GM23338 (cell line): ENCODE measurements at regions not wholly inside any gene's neighbourhood (a gene's known extent, or its start where the extent isn't known, plus 50 kb on each side); places are given as distances from the start of the nearest gene placed in this dataset.

Source experiments
- ATAC-seq: fragments of 200-7000 bp; cut with Tn5 transposase; 3 replicates; pipeline ENCODE4 v1.9.1; 2020
- DNase-seq: peaks from one replicate; pipeline ENCODE4 v3.0.0-alpha.2; 2015; ENCODE audit warnings: low spot score
- H2AFZ ChIP-seq: fragments of 200-600 bp; sonication (generic); 2 replicates; pipeline ENCODE4 v1.8.0; 2016; ENCODE audit warnings: antibody characterized with exemption, mild to moderate bottlenecking, moderate library complexity
- H3F3A ChIP-seq: fragments of 200-600 bp; sonication (generic); replicated peaks from 2 replicates; pipeline ENCODE4 v1.8.0; 2017; ENCODE audit warnings: antibody characterized with exemption, mixed run types, low read depth
- H3K27ac ChIP-seq: fragments of 200-600 bp; sonication (generic); 2 replicates; pipeline ENCODE4 v1.6.1; 2016; ENCODE audit warnings: low read depth
- H3K27me3 ChIP-seq: fragments of 200-600 bp; sonication (generic); 2 replicates; pipeline ENCODE4 v1.8.0; 2016; ENCODE audit warnings: mild to moderate bottlenecking, mixed run types, moderate library complexity; ENCODE audit not compliant: insufficient read depth
- H3K36me3 ChIP-seq: fragments of 200-600 bp; sonication (generic); 2 replicates; pipeline ENCODE4 v1.8.0; 2016; ENCODE audit warnings: mild to moderate bottlenecking; ENCODE audit not compliant: insufficient read depth
- H3K4me1 ChIP-seq: fragments of 200-600 bp; sonication (generic); 2 replicates; pipeline ENCODE4 v1.8.0; 2016; ENCODE audit warnings: mild to moderate bottlenecking, moderate library complexity; ENCODE audit not compliant: insufficient read depth
- H3K4me2 ChIP-seq: fragments of 200-600 bp; sonication (generic); 2 replicates; pipeline ENCODE4 v1.7.1; 2017; ENCODE audit warnings: mixed run types
- H3K4me3 ChIP-seq: fragments of 200-600 bp; sonication (generic); 2 replicates; pipeline ENCODE4 v1.6.1; 2016; ENCODE audit warnings: mixed run types
- H3K79me2 ChIP-seq: fragments of 200-600 bp; sonication (generic); replicated peaks from 2 replicates; pipeline ENCODE4 v1.8.0; 2017; ENCODE audit warnings: mild to moderate bottlenecking; ENCODE audit not compliant: insufficient read depth
- H3K9me2 ChIP-seq: fragments of 200-600 bp; sonication (generic); 2 replicates; pipeline ENCODE4 v1.8.0; 2017; ENCODE audit not compliant: insufficient read depth
- H4K20me1 ChIP-seq: fragments of 200-600 bp; sonication (generic); replicated peaks from 2 replicates; pipeline ENCODE4 v1.8.0; 2017; ENCODE audit warnings: mild to moderate bottlenecking; ENCODE audit not compliant: insufficient read depth
- H3K27ac Mint-ChIP-seq: 2 replicates; pipeline ENCODE4 v1.8.0; 2020; ENCODE audit warnings: inconsistent platforms, mild to moderate bottlenecking, moderate library complexity, mixed read lengths
- H3K27me3 Mint-ChIP-seq: 3 replicates; pipeline ENCODE4 v1.8.0; 2022; ENCODE audit warnings: low read depth, mild to moderate bottlenecking, moderate library complexity, mixed read lengths, inconsistent platforms; ENCODE audit not compliant: insufficient read depth, poor library complexity
- H3K36me3 Mint-ChIP-seq: 3 replicates; pipeline ENCODE4 v1.8.0; 2021; ENCODE audit warnings: low read depth, mild to moderate bottlenecking, inconsistent platforms, moderate library complexity, mixed read lengths
- H3K4me1 Mint-ChIP-seq: 3 replicates; pipeline ENCODE4 v1.8.0; 2020; ENCODE audit warnings: mild to moderate bottlenecking, inconsistent platforms, mixed read lengths
- H3K4me3 Mint-ChIP-seq: 3 replicates; pipeline ENCODE4 v1.8.0; 2021; ENCODE audit warnings: moderate library complexity, mild to moderate bottlenecking, inconsistent platforms, mixed read lengths
- H3K9me3 Mint-ChIP-seq: 3 replicates; pipeline ENCODE4 v1.8.0; 2020; ENCODE audit warnings: moderate library complexity, mild to moderate bottlenecking, inconsistent platforms, mixed read lengths
- CREB1 ChIP-seq: fragments of 250-450 bp; sonication (Bioruptor Pico); IDR thresholded peaks from 2 replicates; pipeline ENCODE4 v1.5.0; 2020; ENCODE audit warnings: low read depth, mild to moderate bottlenecking, moderate library complexity
- EZH2 ChIP-seq: fragments of 200-600 bp; sonication (generic); IDR thresholded peaks from one replicate; pipeline ENCODE4 v1.8.0; 2017; ENCODE audit warnings: antibody characterized with exemption, mild to moderate bottlenecking, low read depth; ENCODE audit not compliant: unreplicated experiment
- EZH2phosphoT487 ChIP-seq: fragments of 200-600 bp; sonication (generic); IDR thresholded peaks from one replicate; pipeline ENCODE4 v1.8.1; 2018; ENCODE audit warnings: antibody characterized with exemption; ENCODE audit not compliant: unreplicated experiment
- JUNB ChIP-seq: IDR thresholded peaks from one replicate; pipeline ENCODE4 v1.6.1; 2016; ENCODE audit warnings: antibody characterized with exemption; ENCODE audit not compliant: unreplicated experiment
- ZNF114 ChIP-seq: fragments of 250-450 bp; sonication (Bioruptor Pico); IDR thresholded peaks from 2 replicates; pipeline ENCODE4 v1.5.0; 2020; ENCODE audit warnings: mild to moderate bottlenecking, moderate library complexity
- ZNF331 ChIP-seq: fragments of 250-450 bp; sonication (Bioruptor Pico); IDR thresholded peaks from 2 replicates; pipeline ENCODE4 v1.5.0; 2020; ENCODE audit warnings: low read depth, mild to moderate bottlenecking, moderate library complexity
- TF ChIP-seq, protein P1 (sequence below): fragments of 250-450 bp; sonication (Bioruptor Pico); IDR thresholded peaks from 2 replicates; pipeline ENCODE4 v1.5.0; 2020; ENCODE audit warnings: mild to moderate bottlenecking, moderate library complexity
- TF ChIP-seq, protein P2 (sequence below), 2 experiments: fragments of 200-600 bp in 1 of 2; sonication (generic) in 1 of 2; conservative IDR thresholded peaks; 2 replicates each; pipeline versions ENCODE4 v1.5.1 to v1.6.1; 2016 to 2017; ENCODE audit warnings: antibody characterized with exemption in 2 of 2, low read depth in 2 of 2, mild to moderate bottlenecking in 2 of 2, moderate library complexity in 1 of 2
- TF ChIP-seq, protein P3 (sequence below): IDR thresholded peaks from 2 replicates; pipeline ENCODE4 v1.6.1; 2016; ENCODE audit warnings: antibody characterized with exemption
- TF ChIP-seq, protein P4 (sequence below): IDR thresholded peaks from one replicate; pipeline ENCODE4 v1.6.1; 2018; ENCODE audit warnings: antibody characterized with exemption; ENCODE audit not compliant: unreplicated experiment

DNA sequence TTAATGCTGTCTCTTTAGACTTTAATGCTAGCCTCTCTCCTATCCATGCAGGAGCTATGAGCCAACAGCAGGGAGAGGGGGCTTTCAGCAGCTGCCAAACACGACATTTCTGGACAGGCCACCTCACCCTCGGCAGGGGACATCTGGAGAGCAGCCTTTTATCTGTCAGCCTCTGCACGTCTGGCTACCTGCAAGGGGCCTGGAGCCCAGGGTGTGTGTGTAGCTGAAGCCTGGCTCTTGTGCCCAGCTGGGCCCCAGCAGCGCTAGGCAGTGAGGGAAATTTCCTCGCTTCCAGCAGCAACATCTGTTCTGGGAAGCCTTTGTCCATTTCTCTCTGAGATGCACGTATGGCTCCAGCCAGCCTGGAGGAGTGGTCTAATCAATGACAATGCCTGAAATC is 728.7 kb upstream of the ID2 start (continued):
- TF ChIP-seq, protein P1, sequence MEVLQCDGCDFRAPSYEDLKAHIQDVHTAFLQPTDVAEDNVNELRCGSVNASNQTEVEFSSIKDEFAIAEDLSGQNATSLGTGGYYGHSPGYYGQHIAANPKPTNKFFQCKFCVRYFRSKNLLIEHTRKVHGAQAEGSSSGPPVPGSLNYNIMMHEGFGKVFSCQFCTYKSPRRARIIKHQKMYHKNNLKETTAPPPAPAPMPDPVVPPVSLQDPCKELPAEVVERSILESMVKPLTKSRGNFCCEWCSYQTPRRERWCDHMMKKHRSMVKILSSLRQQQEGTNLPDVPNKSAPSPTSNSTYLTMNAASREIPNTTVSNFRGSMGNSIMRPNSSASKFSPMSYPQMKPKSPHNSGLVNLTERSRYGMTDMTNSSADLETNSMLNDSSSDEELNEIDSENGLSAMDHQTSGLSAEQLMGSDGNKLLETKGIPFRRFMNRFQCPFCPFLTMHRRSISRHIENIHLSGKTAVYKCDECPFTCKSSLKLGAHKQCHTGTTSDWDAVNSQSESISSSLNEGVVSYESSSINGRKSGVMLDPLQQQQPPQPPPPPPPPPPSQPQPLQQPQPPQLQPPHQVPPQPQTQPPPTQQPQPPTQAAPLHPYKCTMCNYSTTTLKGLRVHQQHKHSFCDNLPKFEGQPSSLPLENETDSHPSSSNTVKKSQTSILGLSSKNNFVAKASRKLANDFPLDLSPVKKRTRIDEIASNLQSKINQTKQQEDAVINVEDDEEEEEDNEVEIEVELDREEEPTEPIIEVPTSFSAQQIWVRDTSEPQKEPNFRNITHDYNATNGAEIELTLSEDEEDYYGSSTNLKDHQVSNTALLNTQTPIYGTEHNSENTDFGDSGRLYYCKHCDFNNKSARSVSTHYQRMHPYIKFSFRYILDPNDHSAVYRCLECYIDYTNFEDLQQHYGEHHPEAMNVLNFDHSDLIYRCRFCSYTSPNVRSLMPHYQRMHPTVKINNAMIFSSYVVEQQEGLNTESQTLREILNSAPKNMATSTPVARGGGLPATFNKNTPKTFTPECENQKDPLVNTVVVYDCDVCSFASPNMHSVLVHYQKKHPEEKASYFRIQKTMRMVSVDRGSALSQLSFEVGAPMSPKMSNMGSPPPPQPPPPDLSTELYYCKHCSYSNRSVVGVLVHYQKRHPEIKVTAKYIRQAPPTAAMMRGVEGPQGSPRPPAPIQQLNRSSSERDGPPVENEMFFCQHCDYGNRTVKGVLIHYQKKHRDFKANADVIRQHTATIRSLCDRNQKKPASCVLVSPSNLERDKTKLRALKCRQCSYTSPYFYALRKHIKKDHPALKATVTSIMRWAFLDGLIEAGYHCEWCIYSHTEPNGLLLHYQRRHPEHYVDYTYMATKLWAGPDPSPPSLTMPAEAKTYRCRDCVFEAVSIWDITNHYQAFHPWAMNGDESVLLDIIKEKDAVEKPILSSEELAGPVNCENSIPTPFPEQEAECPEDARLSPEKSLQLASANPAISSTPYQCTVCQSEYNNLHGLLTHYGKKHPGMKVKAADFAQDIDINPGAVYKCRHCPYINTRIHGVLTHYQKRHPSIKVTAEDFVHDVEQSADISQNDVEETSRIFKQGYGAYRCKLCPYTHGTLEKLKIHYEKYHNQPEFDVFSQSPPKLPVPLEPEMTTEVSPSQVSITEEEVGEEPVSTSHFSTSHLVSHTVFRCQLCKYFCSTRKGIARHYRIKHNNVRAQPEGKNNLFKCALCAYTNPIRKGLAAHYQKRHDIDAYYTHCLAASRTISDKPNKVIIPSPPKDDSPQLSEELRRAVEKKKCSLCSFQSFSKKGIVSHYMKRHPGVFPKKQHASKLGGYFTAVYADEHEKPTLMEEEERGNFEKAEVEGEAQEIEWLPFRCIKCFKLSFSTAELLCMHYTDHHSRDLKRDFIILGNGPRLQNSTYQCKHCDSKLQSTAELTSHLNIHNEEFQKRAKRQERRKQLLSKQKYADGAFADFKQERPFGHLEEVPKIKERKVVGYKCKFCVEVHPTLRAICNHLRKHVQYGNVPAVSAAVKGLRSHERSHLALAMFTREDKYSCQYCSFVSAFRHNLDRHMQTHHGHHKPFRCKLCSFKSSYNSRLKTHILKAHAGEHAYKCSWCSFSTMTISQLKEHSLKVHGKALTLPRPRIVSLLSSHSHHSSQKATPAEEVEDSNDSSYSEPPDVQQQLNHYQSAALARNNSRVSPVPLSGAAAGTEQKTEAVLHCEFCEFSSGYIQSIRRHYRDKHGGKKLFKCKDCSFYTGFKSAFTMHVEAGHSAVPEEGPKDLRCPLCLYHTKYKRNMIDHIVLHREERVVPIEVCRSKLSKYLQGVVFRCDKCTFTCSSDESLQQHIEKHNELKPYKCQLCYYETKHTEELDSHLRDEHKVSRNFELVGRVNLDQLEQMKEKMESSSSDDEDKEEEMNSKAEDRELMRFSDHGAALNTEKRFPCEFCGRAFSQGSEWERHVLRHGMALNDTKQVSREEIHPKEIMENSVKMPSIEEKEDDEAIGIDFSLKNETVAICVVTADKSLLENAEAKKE, result no peak
- TF ChIP-seq, protein P2, sequence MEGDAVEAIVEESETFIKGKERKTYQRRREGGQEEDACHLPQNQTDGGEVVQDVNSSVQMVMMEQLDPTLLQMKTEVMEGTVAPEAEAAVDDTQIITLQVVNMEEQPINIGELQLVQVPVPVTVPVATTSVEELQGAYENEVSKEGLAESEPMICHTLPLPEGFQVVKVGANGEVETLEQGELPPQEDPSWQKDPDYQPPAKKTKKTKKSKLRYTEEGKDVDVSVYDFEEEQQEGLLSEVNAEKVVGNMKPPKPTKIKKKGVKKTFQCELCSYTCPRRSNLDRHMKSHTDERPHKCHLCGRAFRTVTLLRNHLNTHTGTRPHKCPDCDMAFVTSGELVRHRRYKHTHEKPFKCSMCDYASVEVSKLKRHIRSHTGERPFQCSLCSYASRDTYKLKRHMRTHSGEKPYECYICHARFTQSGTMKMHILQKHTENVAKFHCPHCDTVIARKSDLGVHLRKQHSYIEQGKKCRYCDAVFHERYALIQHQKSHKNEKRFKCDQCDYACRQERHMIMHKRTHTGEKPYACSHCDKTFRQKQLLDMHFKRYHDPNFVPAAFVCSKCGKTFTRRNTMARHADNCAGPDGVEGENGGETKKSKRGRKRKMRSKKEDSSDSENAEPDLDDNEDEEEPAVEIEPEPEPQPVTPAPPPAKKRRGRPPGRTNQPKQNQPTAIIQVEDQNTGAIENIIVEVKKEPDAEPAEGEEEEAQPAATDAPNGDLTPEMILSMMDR (conservative IDR thresholded peaks at IDR 0.05; ENCODE audit: low read depth in 2 of 2), result no peak
- TF ChIP-seq CREB1 (no peak), JUNB (no peak), EZH2phosphoT487 (no peak)

DNA sequence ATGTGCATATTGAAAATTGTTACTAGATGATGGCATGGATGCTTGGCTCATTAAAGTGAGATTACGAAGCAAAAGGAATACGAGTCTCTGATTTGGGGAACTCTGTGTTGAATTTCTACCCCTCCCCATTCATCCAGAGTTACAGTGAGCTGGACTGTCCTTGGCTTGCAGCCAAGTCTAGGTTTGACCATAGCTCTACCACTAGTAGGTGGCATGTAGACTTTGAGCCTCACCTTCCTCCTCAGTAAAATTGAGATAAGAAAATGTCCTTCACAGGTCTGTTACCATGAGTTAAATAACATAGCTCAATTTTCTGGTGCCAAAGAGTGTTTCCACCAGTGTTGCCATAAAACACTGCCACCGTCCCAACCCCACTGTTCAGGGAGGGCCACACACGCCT is 727.6 kb upstream of the ID2 start:
- Mint-ChIP-seq H3K4me1 (0 out of 3 replicates have a peak, but pooled peaks cover 3% of the 10 kb centered on the region), H3K36me3 (no peaks in the 10 kb centered on the region), H3K9me3 (no peaks in the 10 kb centered on the region; the same call in 2 of the 3 replicates), H3K4me3 (no peak overlapping the region), H3K27ac (no peak overlapping the region), H3K27me3 (no peaks in the 10 kb centered on the region)
- Histone ChIP-seq H3K9me2 (no peaks in the 10 kb centered on the region), H3K36me3 (no peaks in the 10 kb centered on the region), H3K79me2 (no peaks in the 10 kb centered on the region), H4K20me1 (no peaks in the 10 kb centered on the region), H3K4me2 (no peak overlapping the region), H3K27ac (no peak overlapping the region), H3F3A (no peaks in the 10 kb centered on the region), H2AFZ (no peak overlapping the region), H3K4me3 (no peak overlapping the region), H3K4me1 (no peaks in the 10 kb centered on the region; the same call in 1 of the 2 replicates), H3K27me3 (no peaks in the 10 kb centered on the region)
- DNase-seq, result no peak
- no peak for ATAC-seq
- TF ChIP-seq ZNF331 (CRISPR knock-in tag) (no peak), EZH2 (no peak), EZH2phosphoT487 (no peak), JUNB (no peak), ZNF114 (no peak)
- TF ChIP-seq, protein P2 (conservative IDR thresholded peaks at IDR 0.05; ENCODE audit: low read depth in 2 of 2), result no peak
- TF ChIP-seq, protein P3, sequence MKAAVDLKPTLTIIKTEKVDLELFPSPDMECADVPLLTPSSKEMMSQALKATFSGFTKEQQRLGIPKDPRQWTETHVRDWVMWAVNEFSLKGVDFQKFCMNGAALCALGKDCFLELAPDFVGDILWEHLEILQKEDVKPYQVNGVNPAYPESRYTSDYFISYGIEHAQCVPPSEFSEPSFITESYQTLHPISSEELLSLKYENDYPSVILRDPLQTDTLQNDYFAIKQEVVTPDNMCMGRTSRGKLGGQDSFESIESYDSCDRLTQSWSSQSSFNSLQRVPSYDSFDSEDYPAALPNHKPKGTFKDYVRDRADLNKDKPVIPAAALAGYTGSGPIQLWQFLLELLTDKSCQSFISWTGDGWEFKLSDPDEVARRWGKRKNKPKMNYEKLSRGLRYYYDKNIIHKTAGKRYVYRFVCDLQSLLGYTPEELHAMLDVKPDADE, result no peak
- TF ChIP-seq, protein P4, sequence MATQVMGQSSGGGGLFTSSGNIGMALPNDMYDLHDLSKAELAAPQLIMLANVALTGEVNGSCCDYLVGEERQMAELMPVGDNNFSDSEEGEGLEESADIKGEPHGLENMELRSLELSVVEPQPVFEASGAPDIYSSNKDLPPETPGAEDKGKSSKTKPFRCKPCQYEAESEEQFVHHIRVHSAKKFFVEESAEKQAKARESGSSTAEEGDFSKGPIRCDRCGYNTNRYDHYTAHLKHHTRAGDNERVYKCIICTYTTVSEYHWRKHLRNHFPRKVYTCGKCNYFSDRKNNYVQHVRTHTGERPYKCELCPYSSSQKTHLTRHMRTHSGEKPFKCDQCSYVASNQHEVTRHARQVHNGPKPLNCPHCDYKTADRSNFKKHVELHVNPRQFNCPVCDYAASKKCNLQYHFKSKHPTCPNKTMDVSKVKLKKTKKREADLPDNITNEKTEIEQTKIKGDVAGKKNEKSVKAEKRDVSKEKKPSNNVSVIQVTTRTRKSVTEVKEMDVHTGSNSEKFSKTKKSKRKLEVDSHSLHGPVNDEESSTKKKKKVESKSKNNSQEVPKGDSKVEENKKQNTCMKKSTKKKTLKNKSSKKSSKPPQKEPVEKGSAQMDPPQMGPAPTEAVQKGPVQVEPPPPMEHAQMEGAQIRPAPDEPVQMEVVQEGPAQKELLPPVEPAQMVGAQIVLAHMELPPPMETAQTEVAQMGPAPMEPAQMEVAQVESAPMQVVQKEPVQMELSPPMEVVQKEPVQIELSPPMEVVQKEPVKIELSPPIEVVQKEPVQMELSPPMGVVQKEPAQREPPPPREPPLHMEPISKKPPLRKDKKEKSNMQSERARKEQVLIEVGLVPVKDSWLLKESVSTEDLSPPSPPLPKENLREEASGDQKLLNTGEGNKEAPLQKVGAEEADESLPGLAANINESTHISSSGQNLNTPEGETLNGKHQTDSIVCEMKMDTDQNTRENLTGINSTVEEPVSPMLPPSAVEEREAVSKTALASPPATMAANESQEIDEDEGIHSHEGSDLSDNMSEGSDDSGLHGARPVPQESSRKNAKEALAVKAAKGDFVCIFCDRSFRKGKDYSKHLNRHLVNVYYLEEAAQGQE, result no peak
